ENCODE measurements at regions not wholly inside any gene's neighbourhood (a gene's known extent, or its start where the extent isn't known, plus 50 kb on each side); places are given as distances from the start of the nearest gene placed in this dataset.

DNA sequence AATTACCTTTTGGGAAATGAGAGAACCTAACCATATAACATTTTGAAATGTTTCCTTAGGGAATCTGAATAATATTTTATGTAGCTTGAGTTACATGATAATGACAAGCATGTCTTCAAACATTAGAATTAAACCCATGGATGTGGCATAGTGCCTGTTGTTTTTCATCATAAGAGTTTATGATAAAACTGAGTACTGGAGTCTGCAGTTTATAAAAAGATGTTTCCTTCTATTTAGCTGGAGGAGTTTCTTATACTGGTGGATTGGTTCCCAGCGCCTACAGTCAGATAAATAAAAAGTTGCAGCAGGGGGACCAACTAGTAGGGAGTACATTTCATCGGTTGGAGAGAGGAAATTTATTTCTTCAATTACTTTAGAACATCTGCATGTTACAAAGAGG lies 70.1 kb upstream of the PCDH18 start (continued):
- no peak for TF ChIP-seq SMAD3 (CRISPR knock-in tag; IDR thresholded peaks at IDR 0.05; ENCODE audit: borderline replicate concordance)
- TF ChIP-seq TCF7 (CRISPR knock-in tag; IDR thresholded peaks at IDR 0.05; ENCODE audit: low read depth): no peak
- TF ChIP-seq FOXP1 (CRISPR knock-in tag; IDR thresholded peaks at IDR 0.05; ENCODE audit: borderline replicate concordance): no peak

DNA sequence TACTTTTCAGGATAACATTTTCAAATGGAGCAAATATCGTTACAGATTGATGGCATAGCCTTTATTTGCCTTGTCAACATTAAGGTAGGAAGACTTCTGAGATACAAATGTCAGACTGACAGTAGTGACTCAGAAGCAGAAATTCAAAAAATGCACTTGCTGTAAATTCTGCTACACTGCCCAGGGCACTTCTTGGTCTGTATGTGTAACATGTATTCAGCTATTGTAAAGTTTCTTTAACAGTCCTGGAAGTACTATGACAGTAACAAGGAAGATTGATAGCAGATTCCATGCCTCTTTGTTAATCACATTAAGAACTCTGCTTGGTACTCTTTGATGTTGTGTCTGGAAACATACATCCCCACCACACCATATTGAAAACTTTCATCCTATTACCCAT lies 69.6 kb upstream of the PCDH18 start:
- TF ChIP-seq MLX (CRISPR knock-in tag; IDR thresholded peaks at IDR 0.05): no peak
- TF ChIP-seq, protein P1, sequence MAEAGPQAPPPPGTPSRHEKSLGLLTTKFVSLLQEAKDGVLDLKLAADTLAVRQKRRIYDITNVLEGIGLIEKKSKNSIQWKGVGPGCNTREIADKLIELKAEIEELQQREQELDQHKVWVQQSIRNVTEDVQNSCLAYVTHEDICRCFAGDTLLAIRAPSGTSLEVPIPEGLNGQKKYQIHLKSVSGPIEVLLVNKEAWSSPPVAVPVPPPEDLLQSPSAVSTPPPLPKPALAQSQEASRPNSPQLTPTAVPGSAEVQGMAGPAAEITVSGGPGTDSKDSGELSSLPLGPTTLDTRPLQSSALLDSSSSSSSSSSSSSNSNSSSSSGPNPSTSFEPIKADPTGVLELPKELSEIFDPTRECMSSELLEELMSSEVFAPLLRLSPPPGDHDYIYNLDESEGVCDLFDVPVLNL (CRISPR knock-in tag; IDR thresholded peaks at IDR 0.05; ENCODE audit: borderline replicate concordance, low read depth): no peak
- no peak for TF ChIP-seq E2F5 (CRISPR knock-in tag; IDR thresholded peaks at IDR 0.05)
- TF ChIP-seq E2F1 (CRISPR knock-in tag; IDR thresholded peaks at IDR 0.05): no peak
- Mint-ChIP-seq H3K27ac (no peak overlapping the region), H3K27me3 (ENCODE audit: low read depth) (no peaks in the 10 kb centered on the region), H3K36me3 (no peaks in the 10 kb centered on the region), H3K9me3 (peaks cover 5% of the 10 kb centered on the region; the same call in 1 of the 2 replicates), H3K4me3 (no peak overlapping the region), H3K4me1 (peaks cover 25% of the 10 kb centered on the region)
- ChIA-PET POLR2A (no interaction called here), CTCF (no interaction called here)
- DNase-seq (ENCODE audit: low spot score) (no peak), ATAC-seq (no peak)

GRCh38 chr4:137599734-137600133 lies 67.4 kb upstream of the PCDH18 start:
- H3K27ac Mint-ChIP-seq: no peak overlapping the region
- no peaks in the 10 kb centered on the region for H3K27me3 Mint-ChIP-seq (ENCODE audit: low read depth)
- ATAC-seq (no peak), DNase-seq (ENCODE audit: low spot score) (no peak)
- no peak overlapping the region for H3K4me3 Mint-ChIP-seq
- ChIA-PET CTCF (no interaction called here), POLR2A (no interaction called here)
- H3K9me3 Mint-ChIP-seq: peaks cover 3% of the 10 kb centered on the region; the same call in 1 of the 2 replicates
- H3K36me3 Mint-ChIP-seq: no peaks in the 10 kb centered on the region; the same call in 1 of the 2 replicates
- peaks cover 20% of the 10 kb centered on the region for H3K4me1 Mint-ChIP-seq
- TF ChIP-seq ESRRA (CRISPR knock-in tag; IDR thresholded peaks at IDR 0.05; ENCODE audit: borderline replicate concordance) (no peak), ZMAT4 (CRISPR knock-in tag; IDR thresholded peaks at IDR 0.05) (no peak), ZNF232 (CRISPR knock-in tag; IDR thresholded peaks at IDR 0.05) (no peak), ZNF121 (CRISPR knock-in tag; IDR thresholded peaks at IDR 0.05) (no peak), JAZF1 (CRISPR knock-in tag; IDR thresholded peaks at IDR 0.05) (no peak), JUN (CRISPR knock-in tag; IDR thresholded peaks at IDR 0.05) (no peak), MYBL2 (CRISPR knock-in tag; IDR thresholded peaks at IDR 0.05) (no peak), E2F1 (CRISPR knock-in tag; IDR thresholded peaks at IDR 0.05) (no peak), USF1 (CRISPR knock-in tag; IDR thresholded peaks at IDR 0.05) (no peak), TP53 (CRISPR knock-in tag; IDR thresholded peaks at IDR 0.05) (no peak), CBFB (CRISPR knock-in tag; IDR thresholded peaks at IDR 0.05; ENCODE audit: low read depth) (no peak)
- TF ChIP-seq, protein P2, sequence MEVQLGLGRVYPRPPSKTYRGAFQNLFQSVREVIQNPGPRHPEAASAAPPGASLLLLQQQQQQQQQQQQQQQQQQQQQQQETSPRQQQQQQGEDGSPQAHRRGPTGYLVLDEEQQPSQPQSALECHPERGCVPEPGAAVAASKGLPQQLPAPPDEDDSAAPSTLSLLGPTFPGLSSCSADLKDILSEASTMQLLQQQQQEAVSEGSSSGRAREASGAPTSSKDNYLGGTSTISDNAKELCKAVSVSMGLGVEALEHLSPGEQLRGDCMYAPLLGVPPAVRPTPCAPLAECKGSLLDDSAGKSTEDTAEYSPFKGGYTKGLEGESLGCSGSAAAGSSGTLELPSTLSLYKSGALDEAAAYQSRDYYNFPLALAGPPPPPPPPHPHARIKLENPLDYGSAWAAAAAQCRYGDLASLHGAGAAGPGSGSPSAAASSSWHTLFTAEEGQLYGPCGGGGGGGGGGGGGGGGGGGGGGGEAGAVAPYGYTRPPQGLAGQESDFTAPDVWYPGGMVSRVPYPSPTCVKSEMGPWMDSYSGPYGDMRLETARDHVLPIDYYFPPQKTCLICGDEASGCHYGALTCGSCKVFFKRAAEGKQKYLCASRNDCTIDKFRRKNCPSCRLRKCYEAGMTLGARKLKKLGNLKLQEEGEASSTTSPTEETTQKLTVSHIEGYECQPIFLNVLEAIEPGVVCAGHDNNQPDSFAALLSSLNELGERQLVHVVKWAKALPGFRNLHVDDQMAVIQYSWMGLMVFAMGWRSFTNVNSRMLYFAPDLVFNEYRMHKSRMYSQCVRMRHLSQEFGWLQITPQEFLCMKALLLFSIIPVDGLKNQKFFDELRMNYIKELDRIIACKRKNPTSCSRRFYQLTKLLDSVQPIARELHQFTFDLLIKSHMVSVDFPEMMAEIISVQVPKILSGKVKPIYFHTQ (CRISPR knock-in tag; IDR thresholded peaks at IDR 0.05): no peak
- TF ChIP-seq, protein P1 (CRISPR knock-in tag; IDR thresholded peaks at IDR 0.05; ENCODE audit: borderline replicate concordance, low read depth): no peak
- TF ChIP-seq, protein P3, sequence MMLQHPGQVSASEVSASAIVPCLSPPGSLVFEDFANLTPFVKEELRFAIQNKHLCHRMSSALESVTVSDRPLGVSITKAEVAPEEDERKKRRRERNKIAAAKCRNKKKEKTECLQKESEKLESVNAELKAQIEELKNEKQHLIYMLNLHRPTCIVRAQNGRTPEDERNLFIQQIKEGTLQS (CRISPR knock-in tag; conservative IDR thresholded peaks at IDR 0.05): no peak
- TF ChIP-seq, protein P4, sequence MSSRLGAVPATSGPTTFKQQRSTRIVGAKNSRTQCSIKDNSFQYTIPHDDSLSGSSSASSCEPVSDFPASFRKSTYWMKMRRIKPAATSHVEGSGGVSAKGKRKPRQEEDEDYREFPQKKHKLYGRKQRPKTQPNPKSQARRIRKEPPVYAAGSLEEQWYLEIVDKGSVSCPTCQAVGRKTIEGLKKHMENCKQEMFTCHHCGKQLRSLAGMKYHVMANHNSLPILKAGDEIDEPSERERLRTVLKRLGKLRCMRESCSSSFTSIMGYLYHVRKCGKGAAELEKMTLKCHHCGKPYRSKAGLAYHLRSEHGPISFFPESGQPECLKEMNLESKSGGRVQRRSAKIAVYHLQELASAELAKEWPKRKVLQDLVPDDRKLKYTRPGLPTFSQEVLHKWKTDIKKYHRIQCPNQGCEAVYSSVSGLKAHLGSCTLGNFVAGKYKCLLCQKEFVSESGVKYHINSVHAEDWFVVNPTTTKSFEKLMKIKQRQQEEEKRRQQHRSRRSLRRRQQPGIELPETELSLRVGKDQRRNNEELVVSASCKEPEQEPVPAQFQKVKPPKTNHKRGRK (CRISPR knock-in tag; IDR thresholded peaks at IDR 0.05; ENCODE audit: borderline replicate concordance): no peak
